Medulla oblongata (tissue), 1 donor: ENCODE measurements at regions not wholly inside any gene's neighbourhood (a gene's known extent, or its start where the extent isn't known, plus 50 kb on each side); places are given as distances from the start of the nearest gene placed in this dataset.

ENCODE experiments used
- DNase-seq: peaks from one replicate; pipeline ENCODE4 v3.0.0-alpha.2; 2015; ENCODE audit errors: extremely low spot score

DNA sequence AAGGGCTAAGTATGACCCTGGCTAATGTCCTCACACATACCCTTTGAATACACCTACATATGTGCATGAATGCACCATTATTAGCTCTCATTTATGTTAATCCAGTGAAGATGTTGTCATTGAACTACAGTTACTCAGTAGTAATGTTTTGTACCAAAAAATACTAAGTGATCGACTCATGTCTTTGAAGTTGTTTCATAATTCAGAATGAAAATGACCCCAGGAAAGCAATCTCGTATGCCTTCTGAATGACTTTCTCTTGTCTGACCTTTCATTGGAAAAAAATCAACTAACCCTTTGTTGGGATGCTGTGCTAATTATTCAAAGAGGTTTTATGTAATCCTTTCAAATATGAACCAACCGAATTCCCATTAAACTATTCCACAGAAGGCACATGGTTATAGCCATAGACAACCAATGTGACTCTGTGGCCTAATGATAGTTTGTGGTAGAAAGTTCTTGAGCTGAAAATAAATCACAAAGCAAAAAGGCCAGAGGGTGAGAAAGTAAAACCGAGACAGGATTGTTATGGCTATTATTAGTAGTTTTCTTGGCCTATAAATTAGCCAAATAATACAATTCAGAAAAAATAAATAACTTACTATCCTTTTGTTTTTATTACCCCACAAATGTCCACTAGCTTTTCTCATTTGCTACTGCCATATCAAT, 86.8 kb upstream of the STARD13 start:
- no peak for DNase-seq

DNA sequence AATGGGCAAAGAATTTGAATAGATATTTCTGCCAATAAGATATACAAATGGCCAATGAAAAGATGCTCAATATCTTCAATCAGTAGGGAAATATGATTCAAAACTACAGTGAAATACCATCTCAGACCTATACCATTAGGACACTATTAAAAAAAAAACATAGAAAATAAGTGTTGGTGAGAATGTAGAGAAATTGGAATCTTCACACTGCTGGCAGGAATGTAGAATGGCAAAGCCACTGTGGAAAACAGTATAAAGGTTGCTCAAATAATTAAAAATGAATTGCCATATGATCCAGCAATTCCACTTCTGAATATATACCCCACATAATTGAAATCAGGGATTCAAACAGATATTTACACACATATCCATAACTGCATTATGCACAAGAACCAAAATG, 88.1 kb upstream of the STARD13 start:
- DNase-seq = no peak

DNA sequence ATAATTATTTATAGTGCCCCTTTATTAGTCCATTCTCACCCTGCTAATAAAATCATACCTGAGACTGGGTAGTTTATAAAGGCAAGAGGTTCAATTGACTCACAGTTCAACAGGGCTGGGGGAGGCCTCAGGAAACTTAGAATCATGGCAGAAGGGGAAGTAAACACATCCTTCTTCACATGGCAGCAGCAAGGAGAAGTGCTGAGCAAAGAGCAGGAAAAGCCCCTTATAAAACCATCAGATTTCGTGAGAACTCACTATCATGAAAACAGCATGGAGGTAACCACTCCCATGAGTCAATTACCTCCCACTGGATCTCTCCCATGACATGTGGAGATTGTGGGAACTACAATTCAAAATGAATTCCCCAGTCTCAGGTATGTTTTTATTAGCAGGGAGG, 89.9 kb upstream of the STARD13 start:
- DNase-seq = no peak

DNA sequence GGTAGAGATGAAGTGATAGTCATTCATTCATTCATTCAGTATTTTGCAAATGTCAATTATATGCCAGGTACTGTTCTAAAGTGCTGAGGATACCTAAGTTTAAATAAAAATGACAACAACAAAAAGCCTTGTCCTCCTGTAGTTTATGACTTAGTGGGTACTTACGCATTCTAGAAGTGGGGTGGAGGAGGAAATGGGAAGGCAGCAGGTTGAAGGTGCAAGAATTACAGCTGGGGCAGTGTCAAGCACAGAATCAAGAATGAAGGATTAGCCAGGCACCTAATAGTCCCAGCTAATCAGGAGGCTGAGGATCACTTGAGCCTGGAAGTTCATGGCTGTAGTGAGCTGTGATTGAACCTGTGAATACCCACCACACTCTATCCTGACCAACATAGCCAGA, 90.7 kb upstream of the STARD13 start:
- DNase-seq = no peak

DNA sequence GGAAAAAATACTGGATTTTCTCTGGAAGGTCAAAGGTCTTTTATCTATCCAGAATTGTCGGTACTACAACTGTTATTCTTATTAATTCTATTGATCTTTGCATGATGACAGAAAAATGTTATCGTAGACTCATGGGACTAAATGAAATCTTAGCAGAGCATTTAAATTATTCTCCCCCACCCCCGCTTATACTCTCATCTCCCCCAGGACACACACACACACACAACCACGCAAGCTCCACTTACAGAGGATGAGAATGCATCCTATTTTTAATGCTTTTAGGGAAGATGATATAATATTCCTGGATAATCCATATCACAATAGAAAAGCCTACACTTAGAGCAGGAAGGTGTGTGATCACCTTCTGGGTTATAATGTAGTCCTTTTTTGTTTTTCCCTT, 91.9 kb upstream of the STARD13 start:
- DNase-seq = no peak

DNA sequence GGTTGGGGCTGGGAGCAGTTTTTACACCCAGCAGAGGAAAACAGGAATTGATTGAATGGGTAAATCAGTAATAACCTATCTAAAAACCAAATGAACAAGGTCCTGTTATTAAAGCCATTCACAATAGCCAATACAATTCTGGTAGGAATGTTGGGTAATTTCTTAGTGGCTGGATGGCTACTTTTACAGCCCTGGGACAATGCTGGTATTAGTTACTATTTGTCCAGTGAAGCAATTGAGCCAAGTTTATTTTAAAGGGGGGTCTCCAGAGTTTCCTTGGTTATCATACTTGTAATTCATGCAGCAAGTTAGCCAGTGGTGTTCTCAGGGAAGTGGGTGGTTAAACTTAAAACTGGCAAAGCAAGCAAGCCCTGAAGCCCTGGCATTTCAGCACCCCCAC, 92.3 kb upstream of the STARD13 start:
- no peak for DNase-seq

DNA sequence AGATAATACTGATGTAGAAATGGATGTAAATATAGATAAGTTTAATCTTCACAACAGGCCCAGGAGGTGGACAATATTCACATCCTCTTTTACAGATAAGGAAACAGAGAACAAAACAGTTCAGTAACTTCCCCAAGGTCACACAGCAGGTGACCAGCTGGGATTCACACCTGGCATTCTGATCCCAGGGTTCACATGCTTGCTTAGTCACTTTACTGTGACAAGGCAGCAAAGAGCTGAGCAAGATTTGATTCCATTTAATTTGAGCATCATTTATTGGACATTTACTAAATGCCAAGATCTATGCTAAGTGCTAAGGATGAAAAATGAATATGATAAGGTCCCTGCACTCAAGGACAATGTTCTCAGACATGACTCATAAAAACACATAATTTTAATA, 94.1 kb upstream of the STARD13 start:
- DNase-seq = no peak

DNA sequence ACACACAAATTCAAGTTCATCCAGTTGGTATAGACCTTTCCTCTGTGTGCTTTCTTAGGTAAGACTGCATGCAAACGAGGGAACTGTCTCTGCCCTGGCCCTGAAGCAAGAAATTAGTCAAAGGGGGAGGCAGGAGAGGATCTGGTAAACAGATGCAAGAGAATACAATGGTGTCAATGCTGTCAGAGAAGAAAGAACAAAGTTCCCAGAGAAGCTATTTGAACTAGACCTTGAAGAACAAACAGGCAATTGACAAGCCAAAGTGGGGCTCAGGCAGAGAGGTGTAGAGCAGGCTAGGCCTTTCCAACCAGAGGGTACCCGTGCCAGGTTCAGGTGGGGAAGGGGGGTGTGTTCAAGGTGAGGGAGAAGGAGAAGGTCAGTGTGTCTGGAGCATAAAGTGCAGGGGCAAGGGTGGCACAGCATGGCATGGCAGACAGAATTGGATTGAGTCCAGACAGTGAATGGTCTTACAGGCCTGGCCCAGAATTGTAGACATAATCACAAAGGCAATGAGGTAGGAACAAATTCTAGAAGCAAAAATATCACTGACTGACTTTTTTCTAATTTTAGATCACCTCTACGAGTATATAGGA, 95.0 kb upstream of the STARD13 start:
- DNase-seq = no peak

DNA sequence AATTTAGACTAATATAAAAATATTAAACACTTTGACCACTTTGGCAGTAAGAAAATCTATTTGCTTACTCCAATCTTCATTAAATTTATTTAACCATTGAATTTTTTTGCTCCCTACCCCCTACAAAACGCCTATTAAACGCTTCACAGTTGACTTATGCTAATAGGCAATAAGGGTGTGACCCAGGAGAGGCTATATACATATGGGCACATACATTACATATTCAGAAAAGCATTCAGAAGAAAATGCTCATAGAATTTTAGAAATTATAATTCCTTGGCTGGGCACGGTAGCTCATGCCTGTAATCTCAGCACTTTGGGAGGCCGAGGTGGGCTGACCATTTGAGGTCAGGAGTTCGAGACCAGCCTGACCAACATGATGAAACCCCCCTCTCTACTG, 95.6 kb upstream of the STARD13 start:
- DNase-seq = no peak

DNA sequence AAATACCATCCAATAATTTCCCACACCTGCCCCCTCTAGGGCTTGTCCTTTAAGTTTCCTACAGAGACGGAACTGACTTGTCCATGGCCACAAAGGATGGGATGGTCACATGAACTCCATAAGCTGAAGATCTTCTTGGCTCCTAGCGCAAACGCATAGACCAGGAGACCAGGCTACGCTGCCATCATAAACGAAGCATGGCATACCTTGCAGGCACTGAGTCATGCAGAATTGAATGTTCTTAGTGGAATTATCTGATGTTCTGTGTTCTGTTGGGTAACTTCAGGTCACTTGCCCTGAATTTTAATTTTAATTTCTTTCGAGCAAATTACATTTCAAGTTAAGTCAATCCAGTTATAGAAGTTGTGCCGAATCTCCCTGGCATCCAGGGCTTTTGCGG, 96.4 kb upstream of the STARD13 start:
- DNase-seq = no peak

DNA sequence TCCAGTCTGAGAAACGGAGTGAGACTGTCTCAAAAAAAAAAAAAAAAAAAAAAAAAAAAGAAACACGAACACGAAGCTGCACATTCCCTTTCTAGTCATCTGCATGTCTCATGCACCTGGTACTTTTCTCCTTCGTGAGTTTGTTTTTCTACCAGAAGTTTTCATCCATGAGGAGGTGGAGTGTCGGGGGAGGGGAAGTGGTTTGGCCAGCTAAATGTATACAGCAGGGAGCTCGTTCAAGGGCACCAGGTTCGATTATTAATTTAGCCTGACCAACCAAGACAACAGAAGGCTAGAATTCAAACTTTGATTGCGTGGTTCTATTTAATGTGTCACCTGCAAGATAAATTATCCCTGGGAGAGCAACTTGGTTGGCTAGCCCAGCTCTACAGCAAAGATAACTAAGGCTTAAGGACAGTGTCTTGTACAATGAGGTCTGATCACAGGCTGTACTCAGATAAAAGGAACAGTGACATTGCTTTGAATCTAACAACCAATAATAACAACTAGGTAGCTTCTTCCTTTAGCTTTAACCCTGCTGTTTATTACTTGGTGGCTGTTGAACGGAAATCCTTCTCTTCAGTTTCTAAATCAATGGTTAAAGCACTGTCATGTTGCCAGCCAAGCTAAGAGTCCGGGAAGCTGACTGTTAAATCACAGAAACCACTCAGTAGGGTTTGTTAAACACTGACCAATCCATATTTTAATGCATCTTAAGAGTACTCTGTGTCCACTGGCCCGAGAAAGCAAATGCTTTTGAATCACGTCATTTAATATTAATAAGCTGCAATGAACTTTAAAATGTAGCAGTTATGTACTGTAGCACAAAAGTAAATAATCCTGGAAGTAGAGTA, 98.4 kb upstream of the STARD13 start:
- no peak for DNase-seq

DNA sequence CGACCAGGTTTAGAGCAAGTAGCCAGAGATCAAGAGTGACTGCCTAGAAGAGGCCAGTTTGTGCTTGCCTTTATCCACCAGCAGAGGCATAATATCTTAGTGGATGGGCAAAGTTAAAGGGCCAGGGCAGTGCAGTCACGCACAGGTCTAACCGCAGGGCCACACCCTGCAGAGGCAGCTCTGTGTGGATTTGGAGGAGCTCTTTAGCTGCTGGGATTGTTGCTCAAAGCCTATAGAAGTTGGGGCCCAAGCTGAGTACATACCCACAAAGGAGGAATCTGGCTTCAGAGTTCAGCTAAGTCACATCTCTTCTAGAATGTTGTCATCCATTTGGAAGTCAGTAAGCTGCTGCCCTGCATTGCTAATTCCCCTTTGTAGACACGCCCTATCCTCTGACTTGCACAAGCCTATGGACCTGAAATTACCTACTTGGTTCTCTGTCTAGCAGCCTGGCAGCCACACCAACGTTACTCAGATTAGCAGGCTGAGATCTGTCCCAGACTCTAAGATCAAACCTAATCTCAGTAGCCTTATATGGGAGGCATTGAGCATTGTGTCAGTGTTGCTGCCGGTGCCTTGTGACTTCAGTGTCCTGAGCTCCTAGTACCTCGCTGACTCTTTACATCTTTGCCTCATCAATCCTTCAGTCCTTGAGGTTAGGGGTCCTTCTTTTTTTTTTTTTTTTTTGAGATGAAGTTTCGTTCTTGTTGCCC, 102.9 kb upstream of the STARD13 start:
- no peak for DNase-seq

DNA sequence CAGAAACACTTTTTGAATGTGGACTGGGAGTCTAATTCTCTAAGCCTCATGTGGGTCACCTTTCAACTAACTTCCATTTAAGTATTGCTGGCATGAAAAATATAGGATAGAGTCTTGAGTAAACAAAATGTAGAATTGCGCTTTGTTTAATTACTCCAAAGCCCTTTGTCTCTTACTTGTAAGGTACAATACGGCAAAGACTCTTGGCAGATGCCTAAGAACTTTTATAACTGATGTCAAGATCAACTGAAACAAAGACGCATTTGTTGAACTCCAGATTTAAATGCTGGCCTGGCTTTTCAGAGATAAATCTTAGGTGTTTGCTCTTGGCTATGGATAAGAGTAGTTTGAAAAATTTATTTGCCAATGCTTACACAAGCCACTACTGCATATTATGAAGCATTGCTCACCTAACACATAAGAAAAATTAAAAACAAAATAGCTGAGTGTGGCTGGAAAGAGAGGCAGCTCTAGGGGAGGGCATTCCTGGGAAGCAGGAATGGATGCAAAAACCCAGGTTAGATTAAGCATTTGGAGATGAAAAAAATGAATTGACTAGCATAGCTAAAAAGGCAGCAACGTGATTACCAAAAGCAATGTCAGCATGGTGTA, 107.3 kb upstream of the STARD13 start:
- DNase-seq = no peak

DNA sequence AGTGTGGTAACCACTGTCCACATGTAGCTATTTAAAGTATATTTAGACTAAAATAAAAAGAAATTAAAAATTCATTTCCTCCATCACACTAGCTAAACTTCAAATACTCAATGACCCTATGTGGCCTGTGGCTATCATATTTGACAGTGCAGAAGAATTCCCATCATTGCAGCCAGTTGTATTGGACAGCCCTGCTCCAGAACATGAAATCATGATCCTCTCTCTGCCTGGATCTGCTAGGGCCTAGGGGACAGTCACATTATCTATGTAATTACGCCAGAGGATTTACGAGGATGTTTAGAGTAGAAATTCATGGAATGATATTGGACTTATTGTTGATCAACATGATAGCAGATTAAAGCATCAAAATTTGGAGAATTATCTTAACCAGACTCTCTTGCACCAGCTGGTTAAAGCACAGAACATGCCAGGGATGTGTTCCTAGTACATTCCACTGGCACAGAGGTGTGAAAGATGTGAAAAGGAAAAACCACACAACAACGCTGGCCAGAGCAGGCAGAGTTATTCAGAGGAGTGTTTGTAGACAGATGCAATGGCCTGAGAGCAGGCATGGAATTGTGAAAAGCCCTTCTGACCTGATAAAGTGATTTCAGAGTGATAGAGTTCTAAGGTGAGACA, 108.9 kb upstream of the STARD13 start:
- DNase-seq = no peak

DNA sequence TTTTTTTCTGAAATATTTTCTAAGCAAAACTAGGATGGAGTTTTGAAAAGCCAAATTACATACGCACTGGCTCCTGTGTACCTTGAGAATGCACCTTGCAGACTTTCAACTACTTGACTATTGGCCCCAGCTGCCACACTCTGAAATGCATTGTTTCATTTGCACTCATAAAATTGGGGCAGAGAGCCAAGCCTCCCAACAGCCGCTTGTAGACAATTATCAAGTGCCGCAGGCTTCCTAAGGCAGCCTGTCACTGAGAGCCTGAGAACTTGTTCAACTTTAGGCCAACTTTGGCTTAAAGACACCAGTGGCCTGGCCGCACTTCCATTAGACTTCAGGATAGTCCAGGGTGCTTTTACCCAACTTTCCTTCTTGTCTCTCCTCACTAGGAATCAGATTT, 115.7 kb upstream of the STARD13 start:
- DNase-seq = no peak

DNA sequence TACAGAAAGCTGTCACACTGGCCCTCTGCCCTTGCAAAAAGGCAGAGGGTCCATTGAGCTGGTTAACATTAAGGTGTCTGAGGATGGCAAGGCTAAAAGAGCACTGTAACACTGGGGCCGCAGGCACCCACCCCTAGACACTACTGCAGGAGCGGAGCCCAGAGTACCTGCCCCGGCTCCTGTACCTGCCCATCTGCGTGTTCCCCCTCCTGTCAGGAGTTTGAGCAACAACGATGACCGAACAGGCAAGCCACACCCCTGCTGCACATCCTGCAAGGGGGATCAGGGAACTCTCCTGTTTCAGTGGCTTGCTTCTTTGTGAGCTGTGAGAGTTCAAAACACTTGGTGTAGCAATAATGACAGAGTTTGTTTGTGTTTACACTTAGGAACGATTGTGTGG, 117.4 kb upstream of the STARD13 start:
- DNase-seq = no peak

DNA sequence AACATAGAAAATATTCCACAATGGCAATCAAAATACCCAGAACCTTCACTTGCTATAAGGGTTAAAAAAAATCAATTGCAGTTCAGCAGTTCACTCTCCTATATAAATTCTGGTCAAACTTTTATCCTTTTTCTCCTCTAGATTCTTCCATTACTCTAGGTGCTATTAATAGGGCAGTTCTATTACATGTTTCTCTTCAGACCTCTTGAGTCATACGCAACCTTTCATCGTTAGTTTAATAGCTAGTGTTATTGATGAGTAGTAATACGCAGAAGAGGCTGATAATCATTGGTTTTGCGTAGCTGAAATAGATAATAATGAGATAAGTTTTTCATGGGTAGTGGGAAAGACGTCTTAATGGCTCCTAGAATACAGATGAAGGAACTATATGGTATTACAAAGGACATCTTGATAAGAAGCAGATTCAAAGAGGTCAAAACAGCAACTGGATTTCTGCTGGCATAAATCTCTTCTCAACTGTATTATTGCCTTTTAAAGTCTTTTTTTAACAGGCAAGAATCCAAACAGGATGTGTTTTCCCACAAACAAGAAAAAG, 118.3 kb upstream of the STARD13 start:
- no peak for DNase-seq

DNA sequence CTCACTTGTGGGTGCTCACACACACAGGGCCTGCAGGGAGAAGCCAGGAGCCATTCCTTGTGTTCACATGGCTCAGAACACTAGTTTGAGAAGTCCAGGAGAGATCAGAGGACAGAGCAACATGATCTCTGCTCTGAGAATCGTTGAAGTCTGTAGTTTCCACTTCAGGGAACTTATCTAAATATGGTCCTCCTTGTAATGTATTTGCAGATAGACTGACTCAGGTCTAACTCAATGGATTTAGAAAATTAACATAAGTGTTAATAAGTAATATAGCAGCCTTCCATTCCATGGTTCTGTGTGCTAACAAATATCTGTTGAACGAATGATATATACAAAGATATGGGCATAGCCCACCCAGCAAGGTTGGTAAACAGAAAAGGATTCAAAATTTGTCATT, 119.8 kb upstream of the STARD13 start:
- DNase-seq = no peak

DNA sequence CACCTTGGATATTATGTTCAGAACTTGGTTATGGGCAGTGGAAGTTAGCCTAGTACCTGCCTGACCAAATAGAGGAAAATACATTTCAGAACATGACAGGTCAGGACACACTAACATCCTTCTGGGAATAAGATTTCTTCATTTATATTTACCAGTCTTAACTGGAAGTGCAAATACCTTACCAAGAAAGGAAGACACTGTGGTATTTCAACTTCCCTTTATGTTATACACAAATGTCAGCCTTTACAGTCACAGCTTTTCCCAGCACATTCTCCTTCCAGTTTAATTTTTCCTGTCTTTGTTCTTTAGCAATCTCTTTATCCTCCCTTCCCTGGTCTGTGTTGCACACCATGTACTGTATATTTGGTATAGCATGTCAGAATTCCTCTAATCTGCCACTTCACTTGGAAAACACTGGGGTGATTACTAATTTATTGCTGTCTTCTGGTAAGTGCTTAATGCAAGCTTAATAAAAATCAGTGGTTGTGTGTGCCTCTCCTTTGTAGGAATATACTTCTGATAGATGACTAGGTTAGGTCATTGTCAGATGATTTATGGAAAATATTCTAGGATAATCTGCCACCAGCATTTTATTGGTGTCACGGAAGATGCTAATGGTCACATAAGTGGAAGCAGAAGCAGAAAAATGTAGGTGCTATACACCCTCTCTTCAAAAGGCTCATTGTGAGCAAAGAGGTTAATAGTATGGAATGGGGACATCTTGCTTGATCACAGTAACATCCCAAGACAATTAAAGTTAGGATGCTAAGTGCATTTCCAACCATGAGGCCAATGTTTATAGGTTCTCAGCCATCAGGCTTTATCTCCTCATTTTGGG, 124.3 kb upstream of the STARD13 start:
- no peak for DNase-seq

DNA sequence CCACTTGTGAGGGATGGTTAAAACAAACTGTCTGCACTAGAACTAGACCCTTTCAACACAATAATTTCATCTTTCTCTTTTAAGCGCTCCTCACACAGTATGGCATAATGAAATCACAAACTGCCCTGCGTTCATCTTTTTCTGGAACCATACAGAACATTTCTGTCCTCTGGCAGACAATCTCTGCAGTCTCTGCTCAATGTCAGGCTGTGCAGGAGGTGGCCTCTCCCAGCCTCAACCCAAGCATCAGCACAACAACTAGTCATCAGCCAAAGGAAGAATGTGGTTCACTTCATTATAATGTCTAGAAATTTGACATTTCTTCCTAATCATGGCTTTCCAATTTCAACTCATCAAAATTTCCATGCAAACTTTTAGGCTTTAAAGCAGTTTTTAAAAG, 125.1 kb upstream of the STARD13 start:
- no peak for DNase-seq
